Progenitor cell of endocrine pancreas (in vitro differentiated cells): ENCODE measurements at regions not wholly inside any gene's neighbourhood (a gene's known extent, or its start where the extent isn't known, plus 50 kb on each side); places are given as distances from the start of the nearest gene placed in this dataset.

Experiments
- DNase-seq: peaks from one replicate; pipeline ENCODE4 v3.0.0; 2021; ENCODE audit warnings: low spot score; ENCODE audit not compliant: unreplicated experiment
- H3K27ac Mint-ChIP-seq: 2 replicates; pipeline ENCODE4 v1.8.0; 2021; ENCODE audit warnings: mild to moderate bottlenecking, moderate library complexity, mixed read lengths
- H3K27me3 Mint-ChIP-seq: 2 replicates; pipeline ENCODE4 v1.8.0; 2021; ENCODE audit warnings: mixed read lengths
- H3K36me3 Mint-ChIP-seq: 2 replicates; pipeline ENCODE4 v1.8.0; 2022; ENCODE audit warnings: mixed read lengths; ENCODE audit not compliant: insufficient read depth
- H3K4me1 Mint-ChIP-seq: 2 replicates; pipeline ENCODE4 v1.8.0; 2021; ENCODE audit warnings: low read depth, mixed read lengths
- H3K4me3 Mint-ChIP-seq: 2 replicates; pipeline ENCODE4 v1.8.0; 2021; ENCODE audit warnings: low read depth, mild to moderate bottlenecking, moderate library complexity, mixed read lengths
- H3K9me3 Mint-ChIP-seq: 2 replicates; pipeline ENCODE4 v1.8.0; 2021; ENCODE audit warnings: low read depth, mixed read lengths
- CTCF ChIP-seq: fragments of 200-600 bp; sonication (generic); IDR thresholded peaks from one replicate; pipeline ENCODE4 v1.5.0; 2021; ENCODE audit warnings: antibody characterized with exemption, mild to moderate bottlenecking; ENCODE audit not compliant: unreplicated experiment

- Mint-ChIP-seq H3K36me3 (no peaks in the 10 kb centered on the region), H3K4me1 (no peaks in the 10 kb centered on the region), H3K9me3 (no peaks in the 10 kb centered on the region), H3K27ac (no peak overlapping the region), H3K4me3 (no peak overlapping the region), H3K27me3 (no peaks in the 10 kb centered on the region)
- DNase-seq, result no peak
- TF ChIP-seq CTCF, result no peak
Observed at GRCh38 chr6:97653517-97653916, 370.5 kb upstream of the MMS22L start.

- no peak for TF ChIP-seq CTCF
- no peak for DNase-seq
- Mint-ChIP-seq H3K9me3 (no peaks in the 10 kb centered on the region), H3K27me3 (no peaks in the 10 kb centered on the region), H3K4me1 (no peaks in the 10 kb centered on the region), H3K36me3 (no peaks in the 10 kb centered on the region), H3K4me3 (no peak overlapping the region), H3K27ac (no peak overlapping the region)
Observed at GRCh38 chr6:97654674-97655073, 371.7 kb upstream of the MMS22L start.

GRCh38 chr6:97656236-97656635 is 373.2 kb upstream of the MMS22L start:
- DNase-seq, result no peak
- H3K36me3 Mint-ChIP-seq, result no peaks in the 10 kb centered on the region
- no peak for TF ChIP-seq CTCF
- H3K9me3 Mint-ChIP-seq, result no peaks in the 10 kb centered on the region
- H3K4me1 Mint-ChIP-seq, result peaks cover 1% of the 10 kb centered on the region
- no peak overlapping the region for H3K4me3 Mint-ChIP-seq
- H3K27ac Mint-ChIP-seq, result peak overlapping the region; percentile 71
- no peaks in the 10 kb centered on the region for H3K27me3 Mint-ChIP-seq

- H3K4me3 Mint-ChIP-seq, result no peak overlapping the region
- TF ChIP-seq CTCF, result no peak
- peaks cover 5% of the 10 kb centered on the region for H3K27me3 Mint-ChIP-seq
- H3K27ac Mint-ChIP-seq, result no peak overlapping the region
- no peaks in the 10 kb centered on the region for H3K9me3 Mint-ChIP-seq
- H3K36me3 Mint-ChIP-seq, result no peaks in the 10 kb centered on the region
- no peak for DNase-seq
- peaks cover 1% of the 10 kb centered on the region for H3K4me1 Mint-ChIP-seq
Observed at GRCh38 chr6:97656706-97657350, 373.8 kb upstream of the MMS22L start.

GRCh38 chr6:97658090-97658489 is 375.1 kb upstream of the MMS22L start:
- H3K4me1 Mint-ChIP-seq, result peaks cover 1% of the 10 kb centered on the region
- no peak overlapping the region for H3K27ac Mint-ChIP-seq
- no peaks in the 10 kb centered on the region for H3K36me3 Mint-ChIP-seq
- H3K4me3 Mint-ChIP-seq, result no peak overlapping the region
- no peak for TF ChIP-seq CTCF
- no peaks in the 10 kb centered on the region for H3K9me3 Mint-ChIP-seq
- H3K27me3 Mint-ChIP-seq, result peaks cover 11% of the 10 kb centered on the region
- DNase-seq, result no peak
